ENCODE measurements at regions not wholly inside any gene's neighbourhood (a gene's known extent, or its start where the extent isn't known, plus 50 kb on each side); places are given as distances from the start of the nearest gene placed in this dataset.
"Not testable (repeated sequence)": the region's sequence is repeated elsewhere in the genome, so short reads cannot be mapped to it uniquely, and the experiment has no call there.

DNA sequence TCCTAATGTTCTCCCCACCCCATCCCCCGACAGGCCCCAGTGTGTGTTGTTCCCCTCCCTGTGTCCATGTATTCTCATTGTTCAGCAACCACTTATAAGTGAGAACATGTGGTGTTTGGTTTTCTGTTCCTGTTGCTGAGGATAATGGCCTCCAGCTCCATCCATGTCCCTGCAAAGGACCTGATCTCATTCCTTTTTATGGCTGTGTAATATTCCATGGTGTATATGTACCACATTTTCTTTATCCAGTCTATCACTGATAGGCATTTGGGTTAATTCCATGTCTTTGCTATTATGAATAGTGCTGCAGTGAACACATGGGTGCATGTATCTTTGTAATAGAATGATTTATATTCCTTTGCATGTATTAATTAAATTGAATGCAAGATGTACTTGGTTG is 104.8 kb upstream of the WIPF3 start:
- TF ChIP-seq TCF7 (CRISPR knock-in tag; IDR thresholded peaks at IDR 0.05; ENCODE audit: low read depth); JUN (CRISPR knock-in tag; IDR thresholded peaks at IDR 0.05); HMGXB4 (CRISPR knock-in tag; IDR thresholded peaks at IDR 0.05); SP1 (CRISPR knock-in tag; conservative IDR thresholded peaks at IDR 0.05); E2F4 (CRISPR knock-in tag; IDR thresholded peaks at IDR 0.05; ENCODE audit: borderline replicate concordance, low read depth); ZNF416 (CRISPR knock-in tag; IDR thresholded peaks at IDR 0.05): not testable (repeated sequence)
- TF ChIP-seq, protein P1, sequence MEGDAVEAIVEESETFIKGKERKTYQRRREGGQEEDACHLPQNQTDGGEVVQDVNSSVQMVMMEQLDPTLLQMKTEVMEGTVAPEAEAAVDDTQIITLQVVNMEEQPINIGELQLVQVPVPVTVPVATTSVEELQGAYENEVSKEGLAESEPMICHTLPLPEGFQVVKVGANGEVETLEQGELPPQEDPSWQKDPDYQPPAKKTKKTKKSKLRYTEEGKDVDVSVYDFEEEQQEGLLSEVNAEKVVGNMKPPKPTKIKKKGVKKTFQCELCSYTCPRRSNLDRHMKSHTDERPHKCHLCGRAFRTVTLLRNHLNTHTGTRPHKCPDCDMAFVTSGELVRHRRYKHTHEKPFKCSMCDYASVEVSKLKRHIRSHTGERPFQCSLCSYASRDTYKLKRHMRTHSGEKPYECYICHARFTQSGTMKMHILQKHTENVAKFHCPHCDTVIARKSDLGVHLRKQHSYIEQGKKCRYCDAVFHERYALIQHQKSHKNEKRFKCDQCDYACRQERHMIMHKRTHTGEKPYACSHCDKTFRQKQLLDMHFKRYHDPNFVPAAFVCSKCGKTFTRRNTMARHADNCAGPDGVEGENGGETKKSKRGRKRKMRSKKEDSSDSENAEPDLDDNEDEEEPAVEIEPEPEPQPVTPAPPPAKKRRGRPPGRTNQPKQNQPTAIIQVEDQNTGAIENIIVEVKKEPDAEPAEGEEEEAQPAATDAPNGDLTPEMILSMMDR (IDR thresholded peaks at IDR 0.05), result not testable (repeated sequence)
- TF ChIP-seq, protein P2, sequence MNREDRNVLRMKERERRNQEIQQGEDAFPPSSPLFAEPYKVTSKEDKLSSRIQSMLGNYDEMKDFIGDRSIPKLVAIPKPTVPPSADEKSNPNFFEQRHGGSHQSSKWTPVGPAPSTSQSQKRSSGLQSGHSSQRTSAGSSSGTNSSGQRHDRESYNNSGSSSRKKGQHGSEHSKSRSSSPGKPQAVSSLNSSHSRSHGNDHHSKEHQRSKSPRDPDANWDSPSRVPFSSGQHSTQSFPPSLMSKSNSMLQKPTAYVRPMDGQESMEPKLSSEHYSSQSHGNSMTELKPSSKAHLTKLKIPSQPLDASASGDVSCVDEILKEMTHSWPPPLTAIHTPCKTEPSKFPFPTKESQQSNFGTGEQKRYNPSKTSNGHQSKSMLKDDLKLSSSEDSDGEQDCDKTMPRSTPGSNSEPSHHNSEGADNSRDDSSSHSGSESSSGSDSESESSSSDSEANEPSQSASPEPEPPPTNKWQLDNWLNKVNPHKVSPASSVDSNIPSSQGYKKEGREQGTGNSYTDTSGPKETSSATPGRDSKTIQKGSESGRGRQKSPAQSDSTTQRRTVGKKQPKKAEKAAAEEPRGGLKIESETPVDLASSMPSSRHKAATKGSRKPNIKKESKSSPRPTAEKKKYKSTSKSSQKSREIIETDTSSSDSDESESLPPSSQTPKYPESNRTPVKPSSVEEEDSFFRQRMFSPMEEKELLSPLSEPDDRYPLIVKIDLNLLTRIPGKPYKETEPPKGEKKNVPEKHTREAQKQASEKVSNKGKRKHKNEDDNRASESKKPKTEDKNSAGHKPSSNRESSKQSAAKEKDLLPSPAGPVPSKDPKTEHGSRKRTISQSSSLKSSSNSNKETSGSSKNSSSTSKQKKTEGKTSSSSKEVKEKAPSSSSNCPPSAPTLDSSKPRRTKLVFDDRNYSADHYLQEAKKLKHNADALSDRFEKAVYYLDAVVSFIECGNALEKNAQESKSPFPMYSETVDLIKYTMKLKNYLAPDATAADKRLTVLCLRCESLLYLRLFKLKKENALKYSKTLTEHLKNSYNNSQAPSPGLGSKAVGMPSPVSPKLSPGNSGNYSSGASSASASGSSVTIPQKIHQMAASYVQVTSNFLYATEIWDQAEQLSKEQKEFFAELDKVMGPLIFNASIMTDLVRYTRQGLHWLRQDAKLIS (CRISPR knock-in tag; IDR thresholded peaks at IDR 0.05; ENCODE audit: borderline replicate concordance), result not testable (repeated sequence)
